ENCODE measurements at regions not wholly inside any gene's neighbourhood (a gene's known extent, or its start where the extent isn't known, plus 50 kb on each side); places are given as distances from the start of the nearest gene placed in this dataset.

GRCh38 chr12:66774929-66775328, 96.1 kb upstream of the GRIP1 start:
- TF ChIP-seq, protein P1, sequence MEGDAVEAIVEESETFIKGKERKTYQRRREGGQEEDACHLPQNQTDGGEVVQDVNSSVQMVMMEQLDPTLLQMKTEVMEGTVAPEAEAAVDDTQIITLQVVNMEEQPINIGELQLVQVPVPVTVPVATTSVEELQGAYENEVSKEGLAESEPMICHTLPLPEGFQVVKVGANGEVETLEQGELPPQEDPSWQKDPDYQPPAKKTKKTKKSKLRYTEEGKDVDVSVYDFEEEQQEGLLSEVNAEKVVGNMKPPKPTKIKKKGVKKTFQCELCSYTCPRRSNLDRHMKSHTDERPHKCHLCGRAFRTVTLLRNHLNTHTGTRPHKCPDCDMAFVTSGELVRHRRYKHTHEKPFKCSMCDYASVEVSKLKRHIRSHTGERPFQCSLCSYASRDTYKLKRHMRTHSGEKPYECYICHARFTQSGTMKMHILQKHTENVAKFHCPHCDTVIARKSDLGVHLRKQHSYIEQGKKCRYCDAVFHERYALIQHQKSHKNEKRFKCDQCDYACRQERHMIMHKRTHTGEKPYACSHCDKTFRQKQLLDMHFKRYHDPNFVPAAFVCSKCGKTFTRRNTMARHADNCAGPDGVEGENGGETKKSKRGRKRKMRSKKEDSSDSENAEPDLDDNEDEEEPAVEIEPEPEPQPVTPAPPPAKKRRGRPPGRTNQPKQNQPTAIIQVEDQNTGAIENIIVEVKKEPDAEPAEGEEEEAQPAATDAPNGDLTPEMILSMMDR (IDR thresholded peaks at IDR 0.05), result no peak
- no peak for TF ChIP-seq POLR2A (IDR thresholded peaks at IDR 0.05)

Measured in testis (tissue), 2 donors.